Esophagus muscularis mucosa (tissue), 3 donors: ENCODE measurements at regions not wholly inside any gene's neighbourhood (a gene's known extent, or its start where the extent isn't known, plus 50 kb on each side); places are given as distances from the start of the nearest gene placed in this dataset.

Source experiments
- EP300 ChIP-seq: sonication (generic); formaldehyde crosslinking; IDR thresholded peaks from one replicate; pipeline ENCODE4 v1.6.1; 2017; ENCODE audit warnings: antibody characterized with exemption
- TF ChIP-seq, protein P1 (sequence below), 3 experiments: fragments of 200-600 bp in 2 of 3; fragments of 450-650 bp in 1 of 3; sonication (generic) in 2 of 3; IDR thresholded peaks; one replicate each; pipeline ENCODE4 v1.5.1; 2017 to 2019; ENCODE audit warnings: antibody characterized with exemption in 3 of 3, mild to moderate bottlenecking in 2 of 3, moderate library complexity in 1 of 3

GRCh38 chr1:99133756-99134500, 129.3 kb upstream of the PLPPR5 start:
- TF ChIP-seq, protein P1, sequence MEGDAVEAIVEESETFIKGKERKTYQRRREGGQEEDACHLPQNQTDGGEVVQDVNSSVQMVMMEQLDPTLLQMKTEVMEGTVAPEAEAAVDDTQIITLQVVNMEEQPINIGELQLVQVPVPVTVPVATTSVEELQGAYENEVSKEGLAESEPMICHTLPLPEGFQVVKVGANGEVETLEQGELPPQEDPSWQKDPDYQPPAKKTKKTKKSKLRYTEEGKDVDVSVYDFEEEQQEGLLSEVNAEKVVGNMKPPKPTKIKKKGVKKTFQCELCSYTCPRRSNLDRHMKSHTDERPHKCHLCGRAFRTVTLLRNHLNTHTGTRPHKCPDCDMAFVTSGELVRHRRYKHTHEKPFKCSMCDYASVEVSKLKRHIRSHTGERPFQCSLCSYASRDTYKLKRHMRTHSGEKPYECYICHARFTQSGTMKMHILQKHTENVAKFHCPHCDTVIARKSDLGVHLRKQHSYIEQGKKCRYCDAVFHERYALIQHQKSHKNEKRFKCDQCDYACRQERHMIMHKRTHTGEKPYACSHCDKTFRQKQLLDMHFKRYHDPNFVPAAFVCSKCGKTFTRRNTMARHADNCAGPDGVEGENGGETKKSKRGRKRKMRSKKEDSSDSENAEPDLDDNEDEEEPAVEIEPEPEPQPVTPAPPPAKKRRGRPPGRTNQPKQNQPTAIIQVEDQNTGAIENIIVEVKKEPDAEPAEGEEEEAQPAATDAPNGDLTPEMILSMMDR (IDR thresholded peaks at IDR 0.05) = no peak
- no peak for TF ChIP-seq EP300
